A549 (cell line): ENCODE measurements at regions not wholly inside any gene's neighbourhood (a gene's known extent, or its start where the extent isn't known, plus 50 kb on each side); places are given as distances from the start of the nearest gene placed in this dataset.

ENCODE experiments used
- POLR2A ChIP-seq: IDR thresholded peaks from 2 replicates; pipeline ENCODE4 v1.6.1; 2012; ENCODE audit warnings: mild to moderate bottlenecking, low read length
- TF ChIP-seq, protein P1 (sequence below): fragments of >200 bp; sonication (Bioruptor Twin); formaldehyde crosslinking; IDR thresholded peaks from 3 replicates; pipeline ENCODE4 v1.5.1; 2016
- TF ChIP-seq, protein P2 (sequence below): fragments of 150-350 bp; IDR thresholded peaks from 2 replicates; pipeline ENCODE4 v1.6.1; 2014; ENCODE audit warnings: low read depth, mild to moderate bottlenecking, low read length
- TF ChIP-seq, protein P3 (sequence below): fragments of 200-600 bp; sonication (generic); IDR thresholded peaks from 2 replicates; pipeline ENCODE4 v1.6.1; 2016; ENCODE audit warnings: antibody characterized with exemption, mild to moderate bottlenecking, moderate library complexity

DNA sequence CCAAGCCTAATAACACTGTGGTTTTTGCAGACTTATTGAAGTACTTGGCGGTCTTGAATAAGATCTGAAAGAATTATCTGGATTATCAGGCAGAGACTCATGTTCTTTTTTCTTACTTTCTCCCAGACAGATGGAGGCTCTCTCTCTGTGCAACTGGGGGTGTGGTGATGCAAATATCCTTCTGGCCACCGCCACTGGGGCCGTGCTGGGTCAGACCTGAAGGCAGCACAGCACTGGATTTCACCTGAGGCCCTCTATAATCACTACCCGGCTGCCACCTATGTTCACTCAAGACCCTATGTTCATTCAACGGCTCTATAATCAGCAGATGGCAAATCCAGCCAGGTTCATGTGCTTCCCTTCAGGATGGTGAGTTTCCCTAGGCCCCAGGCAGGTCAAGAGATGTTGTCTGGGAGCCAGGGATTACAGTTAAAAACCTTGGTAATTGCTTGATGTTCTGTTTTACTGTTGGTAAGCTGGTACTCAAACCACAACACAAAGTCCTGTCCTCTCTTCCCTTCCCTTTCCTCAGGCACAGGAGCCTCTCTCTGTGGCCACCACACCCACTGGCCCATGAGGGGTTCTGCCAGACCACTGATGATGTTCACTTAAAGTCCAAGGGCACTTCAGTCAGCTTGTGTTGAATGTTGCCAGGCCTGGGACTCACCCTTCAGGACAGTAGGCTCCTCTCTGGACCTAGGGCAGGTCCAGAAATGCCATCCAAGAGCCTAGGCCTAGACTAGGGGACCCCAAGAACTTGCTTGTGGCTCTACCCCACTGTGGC lies 205.3 kb upstream of the GCFC2 start:
- TF ChIP-seq, protein P1, sequence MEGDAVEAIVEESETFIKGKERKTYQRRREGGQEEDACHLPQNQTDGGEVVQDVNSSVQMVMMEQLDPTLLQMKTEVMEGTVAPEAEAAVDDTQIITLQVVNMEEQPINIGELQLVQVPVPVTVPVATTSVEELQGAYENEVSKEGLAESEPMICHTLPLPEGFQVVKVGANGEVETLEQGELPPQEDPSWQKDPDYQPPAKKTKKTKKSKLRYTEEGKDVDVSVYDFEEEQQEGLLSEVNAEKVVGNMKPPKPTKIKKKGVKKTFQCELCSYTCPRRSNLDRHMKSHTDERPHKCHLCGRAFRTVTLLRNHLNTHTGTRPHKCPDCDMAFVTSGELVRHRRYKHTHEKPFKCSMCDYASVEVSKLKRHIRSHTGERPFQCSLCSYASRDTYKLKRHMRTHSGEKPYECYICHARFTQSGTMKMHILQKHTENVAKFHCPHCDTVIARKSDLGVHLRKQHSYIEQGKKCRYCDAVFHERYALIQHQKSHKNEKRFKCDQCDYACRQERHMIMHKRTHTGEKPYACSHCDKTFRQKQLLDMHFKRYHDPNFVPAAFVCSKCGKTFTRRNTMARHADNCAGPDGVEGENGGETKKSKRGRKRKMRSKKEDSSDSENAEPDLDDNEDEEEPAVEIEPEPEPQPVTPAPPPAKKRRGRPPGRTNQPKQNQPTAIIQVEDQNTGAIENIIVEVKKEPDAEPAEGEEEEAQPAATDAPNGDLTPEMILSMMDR = no peak
- TF ChIP-seq, protein P2, sequence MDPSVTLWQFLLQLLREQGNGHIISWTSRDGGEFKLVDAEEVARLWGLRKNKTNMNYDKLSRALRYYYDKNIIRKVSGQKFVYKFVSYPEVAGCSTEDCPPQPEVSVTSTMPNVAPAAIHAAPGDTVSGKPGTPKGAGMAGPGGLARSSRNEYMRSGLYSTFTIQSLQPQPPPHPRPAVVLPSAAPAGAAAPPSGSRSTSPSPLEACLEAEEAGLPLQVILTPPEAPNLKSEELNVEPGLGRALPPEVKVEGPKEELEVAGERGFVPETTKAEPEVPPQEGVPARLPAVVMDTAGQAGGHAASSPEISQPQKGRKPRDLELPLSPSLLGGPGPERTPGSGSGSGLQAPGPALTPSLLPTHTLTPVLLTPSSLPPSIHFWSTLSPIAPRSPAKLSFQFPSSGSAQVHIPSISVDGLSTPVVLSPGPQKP = no peak
- TF ChIP-seq, protein P3, sequence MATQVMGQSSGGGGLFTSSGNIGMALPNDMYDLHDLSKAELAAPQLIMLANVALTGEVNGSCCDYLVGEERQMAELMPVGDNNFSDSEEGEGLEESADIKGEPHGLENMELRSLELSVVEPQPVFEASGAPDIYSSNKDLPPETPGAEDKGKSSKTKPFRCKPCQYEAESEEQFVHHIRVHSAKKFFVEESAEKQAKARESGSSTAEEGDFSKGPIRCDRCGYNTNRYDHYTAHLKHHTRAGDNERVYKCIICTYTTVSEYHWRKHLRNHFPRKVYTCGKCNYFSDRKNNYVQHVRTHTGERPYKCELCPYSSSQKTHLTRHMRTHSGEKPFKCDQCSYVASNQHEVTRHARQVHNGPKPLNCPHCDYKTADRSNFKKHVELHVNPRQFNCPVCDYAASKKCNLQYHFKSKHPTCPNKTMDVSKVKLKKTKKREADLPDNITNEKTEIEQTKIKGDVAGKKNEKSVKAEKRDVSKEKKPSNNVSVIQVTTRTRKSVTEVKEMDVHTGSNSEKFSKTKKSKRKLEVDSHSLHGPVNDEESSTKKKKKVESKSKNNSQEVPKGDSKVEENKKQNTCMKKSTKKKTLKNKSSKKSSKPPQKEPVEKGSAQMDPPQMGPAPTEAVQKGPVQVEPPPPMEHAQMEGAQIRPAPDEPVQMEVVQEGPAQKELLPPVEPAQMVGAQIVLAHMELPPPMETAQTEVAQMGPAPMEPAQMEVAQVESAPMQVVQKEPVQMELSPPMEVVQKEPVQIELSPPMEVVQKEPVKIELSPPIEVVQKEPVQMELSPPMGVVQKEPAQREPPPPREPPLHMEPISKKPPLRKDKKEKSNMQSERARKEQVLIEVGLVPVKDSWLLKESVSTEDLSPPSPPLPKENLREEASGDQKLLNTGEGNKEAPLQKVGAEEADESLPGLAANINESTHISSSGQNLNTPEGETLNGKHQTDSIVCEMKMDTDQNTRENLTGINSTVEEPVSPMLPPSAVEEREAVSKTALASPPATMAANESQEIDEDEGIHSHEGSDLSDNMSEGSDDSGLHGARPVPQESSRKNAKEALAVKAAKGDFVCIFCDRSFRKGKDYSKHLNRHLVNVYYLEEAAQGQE = no peak
- no peak for TF ChIP-seq POLR2A
